IMR-90 (cell line): ENCODE measurements at regions not wholly inside any gene's neighbourhood (a gene's known extent, or its start where the extent isn't known, plus 50 kb on each side); places are given as distances from the start of the nearest gene placed in this dataset.

Source experiments
- ATAC-seq: fragments of 200-7000 bp; cut with Tn5 transposase; 2 replicates; pipeline ENCODE4 v1.9.1; 2020; ENCODE audit warnings: low read depth, mild to moderate bottlenecking, moderate library complexity
- BruUV-seq: library from RNA; stranded (reverse); fragments of 400-500 nt; replicated peaks from 2 replicates; lab custom pipeline; 2021; lab: Mats Ljungman, UMichigan
- CTCF ChIA-PET: fragments of 300-600 bp; formaldehyde crosslinking; extraction: SDS; loops from one replicate; lab custom pipeline; 2021; ENCODE audit warnings: antibody characterized with exemption; lab: Yijun Ruan, JAX
- POLR2A ChIA-PET: fragments of 300-600 bp; sonication (Branson Sonifier 250); formaldehyde crosslinking; loops from one replicate; lab custom pipeline; 2022; ENCODE audit warnings: antibody characterized with exemption; ENCODE audit not compliant: unreplicated experiment; lab: Charles Lee
- DNase-seq: peaks from one replicate; pipeline ENCODE4 v3.0.0; 2013
- H2AFZ ChIP-seq: replicated peaks from 2 replicates; pipeline ENCODE3; 2013; ENCODE audit warnings: low read length, mild to moderate bottlenecking; ENCODE audit not compliant: poor library complexity
- H2AK5ac ChIP-seq: 2 replicates; pipeline ENCODE4 v1.6.1; 2013; ENCODE audit warnings: low read depth, low read length, inconsistent platforms
- H2AK9ac ChIP-seq: replicated peaks from 2 replicates; pipeline ENCODE3; 2013; ENCODE audit warnings: mild to moderate bottlenecking, low read depth, low read length, moderate library complexity; ENCODE audit not compliant: poor library complexity
- H2BK120ac ChIP-seq: 2 replicates; pipeline ENCODE4 v1.6.1; 2013; ENCODE audit warnings: low read depth, low read length, inconsistent platforms
- H2BK15ac ChIP-seq: 3 replicates; pipeline ENCODE4 v1.6.1; 2013; ENCODE audit warnings: low read depth, low read length, inconsistent platforms
- H2BK20ac ChIP-seq: 2 replicates; pipeline ENCODE4 v1.6.1; 2013; ENCODE audit warnings: low read depth, mild to moderate bottlenecking, inconsistent platforms, low read length, moderate library complexity
- H2BK5ac ChIP-seq: 2 replicates; pipeline ENCODE4 v1.6.1; 2013; ENCODE audit warnings: mild to moderate bottlenecking, low read depth, low read length, inconsistent platforms; ENCODE audit not compliant: poor library complexity, severe bottlenecking
- H3K14ac ChIP-seq: replicated peaks from 2 replicates; pipeline ENCODE4 v1.6.1; 2013; ENCODE audit warnings: low read depth, low read length, inconsistent platforms
- H3K18ac ChIP-seq: 2 replicates; pipeline ENCODE4 v1.6.1; 2013; ENCODE audit warnings: low read depth, low read length, control low read depth
- H3K23ac ChIP-seq: 2 replicates; pipeline ENCODE4 v1.6.1; 2013; ENCODE audit warnings: low read depth, low read length, inconsistent platforms
- H3K27ac ChIP-seq: 2 replicates; pipeline ENCODE4 v1.5.1; 2013; ENCODE audit warnings: mild to moderate bottlenecking, control low read depth, low read length; ENCODE audit not compliant: insufficient read depth
- H3K27me3 ChIP-seq: 2 replicates; pipeline ENCODE4 v1.6.1; 2013; ENCODE audit warnings: low read length; ENCODE audit not compliant: control insufficient read depth, insufficient read depth
- H3K36me3 ChIP-seq: 2 replicates; pipeline ENCODE4 v1.6.1; 2013; ENCODE audit warnings: low read length, mixed read lengths; ENCODE audit not compliant: control insufficient read depth, insufficient read depth
- H3K4ac ChIP-seq: 2 replicates; pipeline ENCODE4 v1.6.1; 2013; ENCODE audit warnings: low read depth, low read length, inconsistent platforms
- H3K4me1 ChIP-seq: 2 replicates; pipeline ENCODE4 v1.6.1; 2013; ENCODE audit warnings: low read length, mixed read lengths; ENCODE audit not compliant: control insufficient read depth, insufficient read depth
- H3K4me2 ChIP-seq: 2 replicates; pipeline ENCODE4 v1.6.1; 2013; ENCODE audit warnings: low read depth, mild to moderate bottlenecking, control low read depth, low read length, moderate library complexity
- H3K4me3 ChIP-seq: 2 replicates; pipeline ENCODE4 v1.5.1; 2013; ENCODE audit warnings: low read depth, mild to moderate bottlenecking, control low read depth, low read length, moderate library complexity; ENCODE audit not compliant: insufficient read depth
- H3K56ac ChIP-seq: 2 replicates; pipeline ENCODE4 v1.6.1; 2013; ENCODE audit warnings: low read length, inconsistent platforms; ENCODE audit not compliant: insufficient read depth; ENCODE audit errors: extremely low read depth
- H3K79me1 ChIP-seq, 2 experiments: 2 replicates each; pipeline ENCODE4 v1.6.1; 2013; ENCODE audit warnings: low read length in 2 of 2, inconsistent platforms in 1 of 2, low read depth in 1 of 2
- H3K9ac ChIP-seq: 2 replicates; pipeline ENCODE4 v1.6.1; 2013; ENCODE audit warnings: low read depth, low read length, control low read depth
- H3K9me1 ChIP-seq: 2 replicates; pipeline ENCODE4 v1.6.1; 2013; ENCODE audit warnings: low read length, inconsistent platforms; ENCODE audit not compliant: insufficient read depth
- H3K9me3 ChIP-seq: 2 replicates; pipeline ENCODE4 v1.6.1; 2013; ENCODE audit warnings: low read length; ENCODE audit not compliant: control insufficient read depth, insufficient read depth
- H4K20me1 ChIP-seq: 2 replicates; pipeline ENCODE4 v1.6.1; 2013; ENCODE audit warnings: low read length, inconsistent platforms; ENCODE audit not compliant: insufficient read depth
- H4K5ac ChIP-seq: 2 replicates; pipeline ENCODE4 v1.6.1; 2013; ENCODE audit warnings: mild to moderate bottlenecking, low read depth, low read length, control low read depth
- H4K8ac ChIP-seq, 2 experiments: 2 replicates each; pipeline ENCODE4 v1.6.1; 2013; ENCODE audit warnings: low read depth in 2 of 2, low read length in 2 of 2, control low read depth in 1 of 2, inconsistent platforms in 1 of 2
- H4K91ac ChIP-seq: 2 replicates; pipeline ENCODE4 v1.6.1; 2013; ENCODE audit warnings: low read depth, low read length, inconsistent platforms; ENCODE audit not compliant: insufficient read depth
- CEBPB ChIP-seq: IDR thresholded peaks from 2 replicates; pipeline ENCODE4 v1.6.1; 2012; ENCODE audit warnings: low read depth, low read length, improper control_type of control experiment
- CHD1 ChIP-seq: IDR thresholded peaks from 2 replicates; pipeline ENCODE4 v1.6.1; 2012; ENCODE audit warnings: low read depth, low read length, improper control_type of control experiment
- MXI1 ChIP-seq: IDR thresholded peaks from 2 replicates; pipeline ENCODE4 v1.6.1; 2012; ENCODE audit warnings: low read depth, mild to moderate bottlenecking, low read length, moderate library complexity, borderline replicate concordance
- RAD21 ChIP-seq: IDR thresholded peaks from 2 replicates; pipeline ENCODE4 v1.6.1; 2012; ENCODE audit warnings: low read length, improper control_type of control experiment
- RFX5 ChIP-seq: IDR thresholded peaks from 2 replicates; pipeline ENCODE4 v1.8.0; 2012; ENCODE audit warnings: low read depth, mild to moderate bottlenecking, low read length, moderate library complexity
- WGBS, 2 experiments: methylation state at CpG; one replicate each; pipeline versions ENCODE4 v1.1.5 to v1.1.7; 2013; ENCODE audit warnings: missing lambda C conversion rate in 2 of 2; ENCODE audit not compliant: insufficient read length in 1 of 2; ENCODE audit errors: extremely low coverage in 2 of 2; 5-methylcytosine and 5-hydroxymethylcytosine counted together
- dilution Hi-C: fragments of 300-500 bp; cut with HindIII; formaldehyde crosslinking; loops from one replicate; pipeline ENCODE4 v1.14.3; 2018; ENCODE audit warnings: low sequenced_read_pairs; ENCODE audit not compliant: unreplicated experiment
- in situ Hi-C: fragments of 300-500 bp; cut with MboI; formaldehyde crosslinking; loops from 3 replicates; pipeline ENCODE4 v1.14.3; 2019; ENCODE audit warnings: low sequenced_read_pairs, inconsistent platforms, mixed read lengths
- intact Hi-C: fragments of 100-400 bp; cut with micrococcal nuclease; formaldehyde crosslinking; loops from 2 replicates; pipeline ENCODE4 v1.10.0; 2022
- TF ChIP-seq, protein P1 (sequence below): conservative IDR thresholded peaks from 2 replicates; pipeline ENCODE4 v1.5.1; 2012; ENCODE audit warnings: mild to moderate bottlenecking, low read depth, low read length, improper control_type of control experiment

- no peak overlapping the region for H2AFZ ChIP-seq
- intact Hi-C loops: no loop called here
- WGBS, 2 experiments: no CpG with 5 or more reads among the region's 8 CpGs
Observed at GRCh38 chr1:81237473-81238089, 563.2 kb upstream of the ADGRL2 start.

More at GRCh38 chr1:81237473-81238089, 563.2 kb upstream of the ADGRL2 start:
- Histone ChIP-seq H4K91ac (no peak overlapping the region), H4K8ac (no peak overlapping the region), H3K79me1 (no peaks in the 10 kb centered on the region), H2BK120ac (peak overlapping the region; percentile 27), H2AK5ac (no peak overlapping the region), H3K4me1 (no peaks in the 10 kb centered on the region), H2BK5ac (no peak overlapping the region), H3K9me1 (no peaks in the 10 kb centered on the region), H2BK15ac (no peak overlapping the region), H4K5ac (no peak overlapping the region), H3K27me3 (no peaks in the 10 kb centered on the region), H3K27ac (no peak overlapping the region), H3K23ac (peak overlapping the region; percentile 29), H3K4ac (no peak overlapping the region), H4K20me1 (no peaks in the 10 kb centered on the region), H3K36me3 (no peaks in the 10 kb centered on the region), H3K9me3 (no peaks in the 10 kb centered on the region), H3K9ac (peak overlapping the region; percentile 52; the same call in 1 of the 2 replicates), H3K14ac (no peak overlapping the region), H3K18ac (peak overlapping the region; percentile 8; the same call in 1 of the 2 replicates), H2BK20ac (0 out of 2 replicates have a peak overlapping the region, but pooled peaks have one; percentile 32), H3K4me3 (peak overlapping the region; percentile 53; the same call in 1 of the 2 replicates), H3K4me2 (peak overlapping the region; percentile 92), H3K56ac (no peak overlapping the region), H2AK9ac (no peak overlapping the region)
- TF ChIP-seq, protein P1, sequence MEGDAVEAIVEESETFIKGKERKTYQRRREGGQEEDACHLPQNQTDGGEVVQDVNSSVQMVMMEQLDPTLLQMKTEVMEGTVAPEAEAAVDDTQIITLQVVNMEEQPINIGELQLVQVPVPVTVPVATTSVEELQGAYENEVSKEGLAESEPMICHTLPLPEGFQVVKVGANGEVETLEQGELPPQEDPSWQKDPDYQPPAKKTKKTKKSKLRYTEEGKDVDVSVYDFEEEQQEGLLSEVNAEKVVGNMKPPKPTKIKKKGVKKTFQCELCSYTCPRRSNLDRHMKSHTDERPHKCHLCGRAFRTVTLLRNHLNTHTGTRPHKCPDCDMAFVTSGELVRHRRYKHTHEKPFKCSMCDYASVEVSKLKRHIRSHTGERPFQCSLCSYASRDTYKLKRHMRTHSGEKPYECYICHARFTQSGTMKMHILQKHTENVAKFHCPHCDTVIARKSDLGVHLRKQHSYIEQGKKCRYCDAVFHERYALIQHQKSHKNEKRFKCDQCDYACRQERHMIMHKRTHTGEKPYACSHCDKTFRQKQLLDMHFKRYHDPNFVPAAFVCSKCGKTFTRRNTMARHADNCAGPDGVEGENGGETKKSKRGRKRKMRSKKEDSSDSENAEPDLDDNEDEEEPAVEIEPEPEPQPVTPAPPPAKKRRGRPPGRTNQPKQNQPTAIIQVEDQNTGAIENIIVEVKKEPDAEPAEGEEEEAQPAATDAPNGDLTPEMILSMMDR: no peak
- TF ChIP-seq MXI1 (no peak), CEBPB (0 out of 2 replicates have a peak, but pooled peaks have one; percentile 16), RFX5 (no peak), RAD21 (no peak), CHD1 (no peak)
- ChIA-PET POLR2A (no interaction called here), CTCF (interaction anchor here (1.5 kb wide), 1 partner anchor 11 kb away, joined by 3 read pairs; no protein-coding TSS in a partner anchor)
- in situ Hi-C loops: no loop called here
- DNase-seq (peak; percentile 8), ATAC-seq (no peak; the same call in 1 of the 2 replicates)
- dilution Hi-C loops: no loop called here
- no TSS peak for BruUV-seq
